NB4 (cell line): ENCODE measurements at regions not wholly inside any gene's neighbourhood (a gene's known extent, or its start where the extent isn't known, plus 50 kb on each side); places are given as distances from the start of the nearest gene placed in this dataset.

Experiments used
- CTCF ChIP-seq: IDR thresholded peaks from one replicate; pipeline ENCODE4 v1.5.1; 2012; ENCODE audit warnings: low read depth, low read length
- MYC ChIP-seq: IDR thresholded peaks from 2 replicates; pipeline ENCODE4 v1.6.1; 2011; ENCODE audit warnings: low read depth, low read length
- POLR2A ChIP-seq: IDR thresholded peaks from 2 replicates; pipeline ENCODE4 v1.6.1; 2011; ENCODE audit warnings: mild to moderate bottlenecking; ENCODE audit not compliant: insufficient read length; ENCODE audit errors: extremely low read depth
- TF ChIP-seq, protein P1 (sequence below): IDR thresholded peaks from 2 replicates; pipeline ENCODE4 v1.6.1; 2011; ENCODE audit warnings: low read depth, low read length

DNA sequence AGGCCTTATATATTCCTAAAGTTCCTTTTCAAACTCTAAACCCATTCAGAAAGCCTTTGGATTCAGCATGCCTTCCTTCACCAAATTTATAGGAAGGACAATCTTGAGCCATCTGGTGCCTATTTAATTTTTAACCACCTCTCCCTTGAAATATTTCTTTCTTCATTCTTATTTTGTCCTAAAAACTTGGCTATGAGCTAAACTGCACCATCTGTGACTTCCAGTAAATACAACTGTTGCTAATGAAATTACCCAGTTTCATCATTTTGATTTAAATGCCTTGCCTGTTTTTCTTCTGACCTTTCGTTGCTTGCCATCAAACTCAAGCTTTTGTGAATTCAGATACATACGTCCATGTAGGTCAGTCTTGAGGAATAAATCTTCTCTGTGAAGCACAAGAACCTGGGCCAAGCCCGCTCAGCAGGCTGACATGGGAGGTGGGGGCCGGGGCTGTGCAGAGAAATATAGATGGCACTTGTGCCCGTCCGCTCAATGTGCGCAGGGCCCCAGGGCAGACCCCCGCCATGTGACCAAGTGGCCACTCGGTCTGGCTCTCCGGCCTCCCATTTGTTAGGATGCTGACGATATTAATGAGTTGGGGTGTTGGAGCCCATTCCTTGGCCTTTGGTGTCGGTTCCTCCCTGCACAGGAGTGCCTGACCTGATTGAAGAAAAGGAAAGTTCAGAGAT is 335.9 kb downstream of the VPS13C start:
- TF ChIP-seq, protein P1, sequence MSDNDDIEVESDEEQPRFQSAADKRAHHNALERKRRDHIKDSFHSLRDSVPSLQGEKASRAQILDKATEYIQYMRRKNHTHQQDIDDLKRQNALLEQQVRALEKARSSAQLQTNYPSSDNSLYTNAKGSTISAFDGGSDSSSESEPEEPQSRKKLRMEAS, result no peak
- no peak for TF ChIP-seq CTCF
- TF ChIP-seq POLR2A, result no peak
- no peak for TF ChIP-seq MYC
